ENCODE measurements at regions not wholly inside any gene's neighbourhood (a gene's known extent, or its start where the extent isn't known, plus 50 kb on each side); places are given as distances from the start of the nearest gene placed in this dataset.
"Not testable (repeated sequence)": the region's sequence is repeated elsewhere in the genome, so short reads cannot be mapped to it uniquely, and the experiment has no call there.

DNA sequence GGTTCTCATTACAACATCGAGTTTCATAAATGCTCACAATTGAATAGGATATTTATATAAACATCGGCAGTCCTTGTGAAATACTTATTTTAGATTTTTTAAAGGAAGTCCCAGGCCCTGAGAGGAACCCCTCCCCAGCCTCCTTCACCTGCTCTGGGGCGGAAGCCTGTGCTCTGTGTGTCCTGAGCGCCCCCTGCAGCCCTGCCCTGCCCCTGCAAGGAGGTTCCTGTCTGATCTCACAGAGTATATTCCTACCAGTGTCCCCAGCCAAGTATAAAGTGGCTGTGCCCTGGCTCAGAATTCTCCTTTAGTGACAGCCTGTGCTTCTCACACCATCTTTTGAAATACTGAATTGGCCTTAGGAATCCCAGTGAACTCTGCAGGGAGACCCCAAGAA lies 659.5 kb downstream of the TMEM121 start:
- TF ChIP-seq, protein P1, sequence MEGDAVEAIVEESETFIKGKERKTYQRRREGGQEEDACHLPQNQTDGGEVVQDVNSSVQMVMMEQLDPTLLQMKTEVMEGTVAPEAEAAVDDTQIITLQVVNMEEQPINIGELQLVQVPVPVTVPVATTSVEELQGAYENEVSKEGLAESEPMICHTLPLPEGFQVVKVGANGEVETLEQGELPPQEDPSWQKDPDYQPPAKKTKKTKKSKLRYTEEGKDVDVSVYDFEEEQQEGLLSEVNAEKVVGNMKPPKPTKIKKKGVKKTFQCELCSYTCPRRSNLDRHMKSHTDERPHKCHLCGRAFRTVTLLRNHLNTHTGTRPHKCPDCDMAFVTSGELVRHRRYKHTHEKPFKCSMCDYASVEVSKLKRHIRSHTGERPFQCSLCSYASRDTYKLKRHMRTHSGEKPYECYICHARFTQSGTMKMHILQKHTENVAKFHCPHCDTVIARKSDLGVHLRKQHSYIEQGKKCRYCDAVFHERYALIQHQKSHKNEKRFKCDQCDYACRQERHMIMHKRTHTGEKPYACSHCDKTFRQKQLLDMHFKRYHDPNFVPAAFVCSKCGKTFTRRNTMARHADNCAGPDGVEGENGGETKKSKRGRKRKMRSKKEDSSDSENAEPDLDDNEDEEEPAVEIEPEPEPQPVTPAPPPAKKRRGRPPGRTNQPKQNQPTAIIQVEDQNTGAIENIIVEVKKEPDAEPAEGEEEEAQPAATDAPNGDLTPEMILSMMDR (IDR thresholded peaks at IDR 0.05; ENCODE audit: control insufficient read depth, insufficient read depth, low read depth, low read length, missing control alignments), result no peak
- no peak overlapping the region for H3K4me3 ChIP-seq (ENCODE audit: control insufficient read depth, low read depth, low read length)
- DNase-seq (ENCODE audit: low read depth), result no peak

DNA sequence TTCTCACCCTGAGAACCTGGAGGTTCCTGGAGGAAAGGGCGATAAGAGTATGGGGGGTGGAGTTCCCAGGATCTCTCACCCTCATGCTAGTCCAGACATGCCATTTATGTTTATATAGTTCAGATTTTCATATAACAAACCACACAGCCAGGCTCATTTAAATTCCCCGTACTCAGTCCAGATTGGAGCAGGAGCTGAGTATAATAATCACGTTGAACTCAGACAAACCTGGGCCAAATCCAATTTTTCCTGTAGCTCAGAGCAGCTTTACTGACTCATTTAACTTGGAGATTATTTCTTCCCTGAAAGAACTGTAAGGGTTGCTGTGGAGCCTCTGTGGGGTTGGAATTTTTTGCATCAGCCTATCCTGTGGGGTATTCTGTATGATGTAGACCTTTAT lies 660.8 kb downstream of the TMEM121 start:
- no peak for DNase-seq (ENCODE audit: low read depth)
- H3K4me3 ChIP-seq (ENCODE audit: control insufficient read depth, low read depth, low read length), result no peak overlapping the region
- TF ChIP-seq, protein P1 (IDR thresholded peaks at IDR 0.05; ENCODE audit: control insufficient read depth, insufficient read depth, low read depth, low read length, missing control alignments), result no peak

DNA sequence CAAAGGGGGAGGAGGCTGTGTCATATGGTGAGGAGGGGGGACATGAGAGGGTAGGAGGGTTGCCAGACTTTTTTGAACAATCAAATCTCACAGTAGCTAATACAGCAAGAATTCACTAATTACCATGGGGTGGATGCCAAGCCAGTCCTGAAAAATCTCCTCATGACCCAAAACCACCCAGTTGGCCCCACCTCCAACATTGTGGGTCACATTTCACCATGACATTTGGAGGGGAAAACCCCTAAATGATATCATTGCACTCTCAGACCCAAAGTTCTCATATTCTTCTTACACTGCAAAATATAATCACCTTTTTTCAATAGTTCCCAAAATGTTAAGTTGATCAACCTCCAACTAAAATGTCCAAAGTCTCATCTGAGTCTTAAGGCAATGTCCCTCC lies 666.3 kb downstream of the TMEM121 start:
- H3K4me3 ChIP-seq (ENCODE audit: control insufficient read depth, low read depth, low read length); DNase-seq (ENCODE audit: low read depth): not testable (repeated sequence)

DNA sequence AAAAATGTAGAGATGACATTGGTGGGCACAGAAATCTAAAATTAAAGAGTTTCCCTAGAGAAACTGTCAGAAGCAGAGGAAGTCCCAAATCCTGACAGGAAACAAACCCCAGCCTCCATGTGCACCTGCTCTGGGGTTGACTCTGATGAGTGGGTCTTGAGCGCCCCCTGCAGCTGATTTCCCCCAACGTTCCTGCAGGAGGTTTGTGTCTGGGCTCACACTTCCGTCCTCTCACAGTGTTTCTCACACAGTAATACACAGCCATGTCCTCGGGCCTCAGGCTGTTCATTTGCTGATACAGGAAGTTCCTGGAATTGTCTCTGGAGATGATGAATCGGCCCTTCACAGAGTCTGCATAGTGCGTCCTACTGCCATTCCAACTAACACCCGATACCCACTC lies 670.1 kb downstream of the TMEM121 start:
- not testable (repeated sequence) for H3K4me3 ChIP-seq (ENCODE audit: control insufficient read depth, low read depth, low read length); DNase-seq (ENCODE audit: low read depth)

DNA sequence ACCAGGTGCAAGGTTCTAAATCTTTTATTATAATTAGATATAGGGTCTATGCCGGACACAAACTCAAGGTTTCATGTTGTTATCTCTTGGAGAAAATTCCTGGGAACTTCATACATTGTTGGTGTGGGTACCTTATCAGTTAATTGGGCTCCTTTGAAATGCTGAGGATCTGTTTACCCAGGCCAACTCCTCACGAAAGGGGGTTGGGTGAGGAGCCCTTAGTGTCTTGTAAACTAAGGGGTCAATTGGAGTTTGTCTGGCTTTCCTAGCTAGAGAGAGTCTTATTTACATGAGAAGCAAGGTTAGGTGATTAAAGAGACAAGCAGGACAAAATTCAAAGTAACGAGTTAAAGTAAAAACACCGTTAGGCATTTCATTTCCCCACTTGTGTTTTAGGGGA lies 670.9 kb downstream of the TMEM121 start:
- not testable (repeated sequence) for H3K4me3 ChIP-seq (ENCODE audit: control insufficient read depth, low read depth, low read length); DNase-seq (ENCODE audit: low read depth)

DNA sequence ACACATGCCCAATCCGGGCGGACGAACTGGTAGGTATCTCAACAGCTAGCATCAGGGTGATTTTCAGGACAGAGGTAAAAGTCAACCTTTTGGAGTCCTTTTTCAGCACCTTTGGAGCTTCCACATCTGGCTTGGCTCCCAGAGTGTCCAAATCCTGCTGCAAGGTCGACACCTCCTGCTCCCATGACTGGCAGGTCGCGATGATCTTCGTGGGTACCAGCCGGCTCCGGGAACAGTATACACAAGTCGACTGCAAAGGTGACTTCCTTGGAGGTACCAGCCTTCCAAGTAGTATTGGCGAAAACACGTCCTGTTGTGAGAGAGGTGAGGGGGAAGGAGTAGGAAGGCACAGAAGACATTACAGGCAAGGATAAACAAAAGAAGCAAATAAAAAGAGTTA lies 672.7 kb downstream of the TMEM121 start:
- TF ChIP-seq, protein P1 (IDR thresholded peaks at IDR 0.05; ENCODE audit: control insufficient read depth, insufficient read depth, low read depth, low read length, missing control alignments), result no peak
- no peak for DNase-seq (ENCODE audit: low read depth)
- no peak overlapping the region for H3K4me3 ChIP-seq (ENCODE audit: control insufficient read depth, low read depth, low read length)

DNA sequence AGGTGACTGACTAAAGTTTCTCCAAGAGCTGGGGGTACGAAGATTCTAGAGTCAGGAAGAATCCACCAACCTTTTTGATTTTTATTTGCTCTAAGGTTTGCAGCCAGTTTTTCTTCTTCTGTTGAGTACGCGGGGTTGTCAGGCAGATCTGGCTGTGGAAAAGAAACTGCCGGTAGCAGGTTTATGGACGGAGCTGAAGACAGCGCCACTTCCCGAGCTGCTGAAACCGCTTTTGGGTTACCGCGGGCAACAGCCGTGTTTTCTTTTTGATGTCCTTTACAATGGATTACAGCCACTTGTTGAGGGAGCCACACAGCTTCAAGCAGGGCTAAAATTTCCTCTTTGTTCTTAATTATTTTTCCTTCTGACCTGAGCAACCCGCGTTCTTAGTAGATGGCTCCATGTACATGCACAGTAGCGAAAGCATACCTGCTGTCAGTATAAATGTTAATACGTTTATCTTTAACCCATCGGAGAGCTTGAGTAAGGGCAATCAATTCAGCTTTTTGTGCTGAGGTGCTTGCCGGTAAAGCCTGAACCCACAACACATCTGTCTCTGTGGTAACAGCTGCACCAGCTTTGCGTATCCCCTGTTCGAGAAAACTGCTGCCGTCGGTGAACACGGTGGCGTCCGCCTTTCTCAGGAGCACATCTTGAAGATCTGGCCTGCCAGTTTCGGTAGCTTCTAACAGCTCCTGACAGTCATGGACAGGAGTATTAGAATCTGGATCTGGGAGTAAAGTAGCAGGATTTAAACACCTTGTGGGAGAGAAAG lies 674.3 kb downstream of the TMEM121 start:
- no peak for DNase-seq (ENCODE audit: low read depth)
- H3K4me3 ChIP-seq (ENCODE audit: control insufficient read depth, low read depth, low read length), result no peak overlapping the region
- TF ChIP-seq, protein P1 (IDR thresholded peaks at IDR 0.05; ENCODE audit: control insufficient read depth, insufficient read depth, low read depth, low read length, missing control alignments), result no peak

DNA sequence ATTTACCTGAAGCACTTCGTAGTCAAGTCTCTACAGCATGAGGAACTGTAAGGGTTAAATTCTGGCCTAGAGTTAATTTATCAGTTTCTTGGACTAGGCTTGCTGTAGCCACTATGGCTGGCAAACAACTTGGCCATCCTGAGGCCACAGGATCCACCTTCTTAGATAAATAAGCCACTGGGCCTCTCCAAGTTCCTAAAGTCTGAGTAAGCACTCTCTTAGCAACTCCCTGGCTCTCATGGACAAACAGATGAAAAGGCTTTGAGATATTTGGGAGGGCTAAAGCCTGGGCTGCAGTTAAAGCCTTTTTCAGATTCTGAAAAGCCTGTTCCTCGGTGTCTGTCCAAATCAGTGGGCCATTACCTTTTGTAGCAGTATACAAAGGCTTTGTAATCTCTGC lies 675.0 kb downstream of the TMEM121 start:
- TF ChIP-seq, protein P1 (IDR thresholded peaks at IDR 0.05; ENCODE audit: control insufficient read depth, insufficient read depth, low read depth, low read length, missing control alignments), result no peak
- no peak overlapping the region for H3K4me3 ChIP-seq (ENCODE audit: control insufficient read depth, low read depth, low read length)
- no peak for DNase-seq (ENCODE audit: low read depth)
